ENCODE measurements at regions not wholly inside any gene's neighbourhood (a gene's known extent, or its start where the extent isn't known, plus 50 kb on each side); places are given as distances from the start of the nearest gene placed in this dataset.

DNA sequence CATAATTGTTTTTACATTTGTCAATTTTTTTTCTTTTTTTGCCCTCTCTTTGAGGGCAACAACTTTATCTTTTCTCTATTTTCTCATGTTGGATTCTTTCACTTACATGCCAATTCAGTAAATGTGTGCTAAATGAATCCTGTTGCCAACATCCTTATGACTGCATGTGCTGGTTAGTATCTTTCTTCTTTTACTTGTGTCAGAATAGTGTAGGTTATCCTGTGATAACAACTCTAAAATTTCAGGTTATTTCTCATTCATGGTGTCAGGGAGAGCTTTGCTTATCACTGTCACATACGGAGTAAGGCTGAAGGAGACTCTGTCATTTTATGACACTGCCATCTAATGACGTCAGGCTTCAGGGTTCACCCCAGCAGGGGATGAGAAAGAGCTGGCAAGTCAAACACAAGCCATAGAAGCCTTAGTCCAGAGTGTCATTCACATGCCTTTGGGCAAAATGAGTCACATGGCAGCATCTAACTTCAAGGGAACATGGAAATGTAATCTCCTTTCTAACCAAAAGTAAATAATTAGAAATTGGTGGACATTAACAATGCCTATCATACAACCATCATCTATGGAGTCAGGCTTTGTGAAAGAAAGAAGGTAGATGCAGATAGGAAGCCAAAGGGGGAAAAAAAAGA lies 242.5 kb upstream of the ATP2B1 start:
- Mint-ChIP-seq H3K27ac (no peak overlapping the region), H3K27me3 (ENCODE audit: low read depth) (no peaks in the 10 kb centered on the region), H3K9me3 (no peaks in the 10 kb centered on the region), H3K4me1 (peaks cover 41% of the 10 kb centered on the region), H3K36me3 (ENCODE audit: low read depth) (no peaks in the 10 kb centered on the region), H3K4me3 (no peak overlapping the region)
- TF ChIP-seq, protein P1, sequence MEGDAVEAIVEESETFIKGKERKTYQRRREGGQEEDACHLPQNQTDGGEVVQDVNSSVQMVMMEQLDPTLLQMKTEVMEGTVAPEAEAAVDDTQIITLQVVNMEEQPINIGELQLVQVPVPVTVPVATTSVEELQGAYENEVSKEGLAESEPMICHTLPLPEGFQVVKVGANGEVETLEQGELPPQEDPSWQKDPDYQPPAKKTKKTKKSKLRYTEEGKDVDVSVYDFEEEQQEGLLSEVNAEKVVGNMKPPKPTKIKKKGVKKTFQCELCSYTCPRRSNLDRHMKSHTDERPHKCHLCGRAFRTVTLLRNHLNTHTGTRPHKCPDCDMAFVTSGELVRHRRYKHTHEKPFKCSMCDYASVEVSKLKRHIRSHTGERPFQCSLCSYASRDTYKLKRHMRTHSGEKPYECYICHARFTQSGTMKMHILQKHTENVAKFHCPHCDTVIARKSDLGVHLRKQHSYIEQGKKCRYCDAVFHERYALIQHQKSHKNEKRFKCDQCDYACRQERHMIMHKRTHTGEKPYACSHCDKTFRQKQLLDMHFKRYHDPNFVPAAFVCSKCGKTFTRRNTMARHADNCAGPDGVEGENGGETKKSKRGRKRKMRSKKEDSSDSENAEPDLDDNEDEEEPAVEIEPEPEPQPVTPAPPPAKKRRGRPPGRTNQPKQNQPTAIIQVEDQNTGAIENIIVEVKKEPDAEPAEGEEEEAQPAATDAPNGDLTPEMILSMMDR (IDR thresholded peaks at IDR 0.05; ENCODE audit: unreplicated experiment in 3 of 3), result no peak

DNA sequence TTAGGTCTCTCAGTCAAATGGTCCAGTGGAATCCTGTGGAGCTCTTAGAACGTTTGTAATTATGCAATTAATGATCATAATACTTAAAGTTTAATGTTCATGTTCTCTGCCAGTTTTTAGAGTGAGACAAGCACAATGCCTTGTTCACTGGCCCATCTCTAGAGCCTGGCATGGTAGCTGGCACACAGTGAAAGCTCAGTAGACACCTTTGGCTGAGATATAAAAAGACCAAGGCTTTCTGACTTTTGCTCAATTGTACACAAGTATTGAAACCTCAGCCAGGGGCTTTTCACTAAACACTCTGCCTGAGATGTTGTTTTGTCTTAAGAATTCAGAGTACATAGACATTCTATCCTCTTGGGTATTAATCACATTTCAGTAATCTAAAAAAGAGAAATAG lies 241.8 kb upstream of the ATP2B1 start:
- H3K9me3 Mint-ChIP-seq, result no peaks in the 10 kb centered on the region
- peak overlapping the region in 1 of 3 experiments; percentile 56 for H3K27ac Mint-ChIP-seq
- H3K4me3 Mint-ChIP-seq, result no peak overlapping the region
- no peaks in the 10 kb centered on the region for H3K27me3 Mint-ChIP-seq (ENCODE audit: low read depth)
- peaks cover 41% of the 10 kb centered on the region for H3K4me1 Mint-ChIP-seq
- H3K36me3 Mint-ChIP-seq (ENCODE audit: low read depth), result no peaks in the 10 kb centered on the region
- TF ChIP-seq, protein P1 (IDR thresholded peaks at IDR 0.05; ENCODE audit: unreplicated experiment in 3 of 3), result no peak

DNA sequence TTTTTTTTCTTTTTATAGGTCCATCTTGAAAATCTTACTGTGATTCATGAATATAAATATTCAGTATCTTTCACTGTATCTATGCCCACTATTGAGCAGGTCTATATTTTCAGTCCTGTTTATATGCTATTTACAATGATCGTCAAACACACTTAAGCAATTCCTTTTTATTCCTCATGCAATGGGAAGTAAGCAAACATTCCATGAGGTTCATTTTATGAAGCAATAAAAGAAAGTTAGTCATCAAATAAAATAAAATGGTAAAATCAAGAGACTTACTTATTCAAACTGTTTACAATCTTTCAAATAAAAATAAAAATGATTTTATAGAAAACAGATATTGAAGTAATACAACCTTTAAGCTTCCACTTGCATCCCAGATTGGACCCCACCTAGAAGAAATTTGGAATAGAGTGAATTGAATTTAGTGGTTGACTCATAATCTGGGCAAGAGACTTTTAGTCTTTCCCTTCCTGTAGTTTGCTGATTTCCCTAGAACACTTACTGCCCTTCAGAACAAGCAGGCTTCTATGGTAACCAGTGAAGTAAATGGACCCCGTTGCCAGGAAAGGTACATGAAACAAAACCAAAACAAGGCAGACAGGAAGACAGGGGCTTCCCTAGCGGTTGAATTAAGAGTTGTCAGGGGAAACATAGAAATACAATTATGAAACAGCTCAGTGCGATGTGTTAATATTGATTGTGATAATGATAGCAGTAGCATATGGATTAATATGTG lies 241.0 kb upstream of the ATP2B1 start:
- Mint-ChIP-seq H3K27ac (peak overlapping the region; percentile 56 to 88 (median 73)), H3K36me3 (ENCODE audit: low read depth) (no peaks in the 10 kb centered on the region), H3K4me1 (peaks cover 41% of the 10 kb centered on the region), H3K9me3 (no peaks in the 10 kb centered on the region), H3K27me3 (ENCODE audit: low read depth) (no peaks in the 10 kb centered on the region), H3K4me3 (no peak overlapping the region)
- TF ChIP-seq, protein P1 (IDR thresholded peaks at IDR 0.05; ENCODE audit: unreplicated experiment in 3 of 3), result no peak

DNA sequence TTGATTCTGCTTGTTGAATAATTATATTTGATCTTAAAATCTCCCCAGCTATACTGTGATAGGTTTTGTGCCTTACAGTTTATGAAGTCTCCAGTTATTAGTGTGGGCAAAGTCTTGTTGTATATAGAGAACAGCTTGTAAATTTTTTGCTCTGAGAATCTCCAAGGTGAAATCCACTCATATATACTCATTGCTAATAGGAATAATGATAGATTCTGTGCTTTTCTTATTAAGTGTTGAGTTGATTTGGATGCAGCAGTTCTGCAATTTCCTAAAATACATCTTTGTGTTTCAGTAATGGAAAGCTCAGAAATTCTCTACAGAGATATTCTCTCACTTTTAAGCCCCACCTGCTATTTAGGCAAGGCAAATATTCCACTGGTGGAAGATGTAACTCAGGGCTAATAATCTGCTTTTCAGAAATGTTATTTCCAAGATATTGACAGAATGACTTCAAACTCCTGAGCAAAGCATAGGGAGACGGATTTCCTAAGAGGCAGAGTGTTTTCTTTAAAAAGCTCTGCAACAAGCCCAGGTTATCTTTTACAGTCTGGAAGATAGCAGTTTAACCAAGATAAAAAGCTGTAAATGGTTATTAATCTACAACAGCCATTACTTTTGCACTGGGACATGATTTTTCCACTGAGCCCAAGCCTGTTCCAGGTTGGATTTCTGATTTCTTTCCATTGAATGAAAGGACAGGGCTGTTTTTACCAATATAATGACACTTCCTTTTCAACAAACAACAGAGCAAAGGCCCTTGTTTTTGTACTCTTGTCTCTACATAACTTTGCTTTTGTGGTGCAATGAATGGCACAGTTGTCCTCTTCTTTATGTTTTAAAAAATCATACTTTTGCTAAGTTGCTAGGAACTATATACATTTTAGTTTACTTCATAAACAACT lies 239.9 kb upstream of the ATP2B1 start:
- TF ChIP-seq, protein P1 (IDR thresholded peaks at IDR 0.05; ENCODE audit: unreplicated experiment in 3 of 3), result no peak
- no peak overlapping the region for H3K4me3 Mint-ChIP-seq
- H3K4me1 Mint-ChIP-seq, result peaks cover 46% of the 10 kb centered on the region
- no peaks in the 10 kb centered on the region for H3K27me3 Mint-ChIP-seq (ENCODE audit: low read depth)
- H3K36me3 Mint-ChIP-seq (ENCODE audit: low read depth), result no peaks in the 10 kb centered on the region
- H3K9me3 Mint-ChIP-seq, result no peaks in the 10 kb centered on the region
- H3K27ac Mint-ChIP-seq, result peak overlapping the region; percentile 73 to 88 (median 78)

DNA sequence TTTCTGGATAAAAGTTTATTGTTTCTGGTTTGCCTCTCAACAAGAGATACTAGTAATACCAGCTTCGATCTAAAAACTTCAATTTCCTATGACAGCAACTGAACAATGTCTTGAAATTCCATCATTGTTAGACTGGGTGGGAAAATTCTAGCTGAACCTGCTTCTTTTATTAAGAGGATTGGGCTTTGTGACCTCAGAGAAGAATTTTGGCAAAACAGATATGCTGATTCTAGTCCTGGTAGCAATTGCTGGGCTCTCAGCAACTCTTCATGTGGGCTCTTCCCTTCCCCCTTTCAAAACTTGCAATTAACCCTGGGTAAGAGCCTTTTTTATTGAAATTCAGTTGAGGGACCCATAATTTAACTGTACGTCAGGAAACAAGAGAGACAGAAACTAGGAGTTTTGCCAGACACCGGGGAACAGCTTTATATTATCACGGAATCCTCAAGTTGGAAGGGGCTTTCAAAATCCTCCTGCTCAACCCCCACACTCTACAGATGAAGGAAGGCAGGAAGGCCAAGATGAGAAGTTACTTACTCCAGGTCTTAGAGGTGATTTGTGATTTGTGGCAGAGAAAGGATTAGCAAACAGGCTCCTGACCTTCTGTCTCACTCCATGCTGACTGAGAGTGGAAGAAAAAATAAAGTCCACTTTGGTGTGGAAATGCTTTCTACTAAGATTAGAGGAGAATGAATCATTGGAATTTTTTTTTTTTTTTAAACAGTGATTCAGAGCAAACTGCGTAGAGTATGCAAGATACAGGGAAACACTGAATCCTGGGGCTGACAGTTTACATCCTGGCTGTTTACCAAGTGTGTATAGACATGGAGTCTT lies 239.0 kb upstream of the ATP2B1 start:
- peaks cover 46% of the 10 kb centered on the region for H3K4me1 Mint-ChIP-seq
- TF ChIP-seq, protein P1 (IDR thresholded peaks at IDR 0.05; ENCODE audit: unreplicated experiment in 3 of 3), result no peak
- peak overlapping the region in 1 of 3 experiments; percentile 6 for H3K4me3 Mint-ChIP-seq
- peak overlapping the region; percentile 73 to 88 (median 78) for H3K27ac Mint-ChIP-seq
- H3K36me3 Mint-ChIP-seq (ENCODE audit: low read depth), result no peaks in the 10 kb centered on the region
- H3K9me3 Mint-ChIP-seq, result no peaks in the 10 kb centered on the region
- H3K27me3 Mint-ChIP-seq (ENCODE audit: low read depth), result no peaks in the 10 kb centered on the region

All from nephron (organoid).